ENCODE measurements at regions not wholly inside any gene's neighbourhood (a gene's known extent, or its start where the extent isn't known, plus 50 kb on each side); places are given as distances from the start of the nearest gene placed in this dataset.
"Not testable (repeated sequence)": the region's sequence is repeated elsewhere in the genome, so short reads cannot be mapped to it uniquely, and the experiment has no call there.

- H3K4me1 ChIP-seq (ENCODE audit: insufficient read depth, low read length) = no peaks in the 10 kb centered on the region
- H3K36me3 ChIP-seq (ENCODE audit: insufficient read depth, low read length) = no peaks in the 10 kb centered on the region
- H3K9me3 ChIP-seq (ENCODE audit: low read length) = no peaks in the 10 kb centered on the region
These were observed 1296.6 kb downstream of the EPHA7 start for GRCh38 chr6:92122746-92123145.

GRCh38 chr6:92121228-92121627 is 1298.1 kb downstream of the EPHA7 start:
- Histone ChIP-seq H2AFZ (ENCODE audit: low read depth, low read length) (no peak overlapping the region), H3K9me3 (ENCODE audit: low read length) (no peaks in the 10 kb centered on the region), H3K27me3 (ENCODE audit: insufficient read depth, low read length) (no peaks in the 10 kb centered on the region), H3K4me3 (ENCODE audit: low read length) (no peak overlapping the region), H3K4me1 (ENCODE audit: insufficient read depth, low read length) (no peaks in the 10 kb centered on the region), H3K36me3 (ENCODE audit: insufficient read depth, low read length) (no peaks in the 10 kb centered on the region)

More at GRCh38 chr6:92122746-92123145, 1296.6 kb downstream of the EPHA7 start:
- Histone ChIP-seq H3K4me3 (ENCODE audit: low read length) (no peak overlapping the region), H3K27me3 (ENCODE audit: insufficient read depth, low read length) (no peaks in the 10 kb centered on the region), H2AFZ (ENCODE audit: low read depth, low read length) (no peak overlapping the region)

GRCh38 chr6:92117800-92118199 is 1301.6 kb downstream of the EPHA7 start:
- no peaks in the 10 kb centered on the region for H3K27me3 ChIP-seq (ENCODE audit: insufficient read depth, low read length)
- H3K36me3 ChIP-seq (ENCODE audit: insufficient read depth, low read length) = no peaks in the 10 kb centered on the region
- no peak overlapping the region for H3K4me3 ChIP-seq (ENCODE audit: low read length)
- H3K9me3 ChIP-seq (ENCODE audit: low read length) = no peaks in the 10 kb centered on the region
- H2AFZ ChIP-seq (ENCODE audit: low read depth, low read length) = no peak overlapping the region
- H3K4me1 ChIP-seq (ENCODE audit: insufficient read depth, low read length) = no peaks in the 10 kb centered on the region

GRCh38 chr6:92114797-92115196 is 1304.6 kb downstream of the EPHA7 start:
- H3K36me3 ChIP-seq (ENCODE audit: insufficient read depth, low read length) = no peaks in the 10 kb centered on the region
- no peak overlapping the region for H2AFZ ChIP-seq (ENCODE audit: low read depth, low read length)
- H3K9me3 ChIP-seq (ENCODE audit: low read length) = no peaks in the 10 kb centered on the region
- H3K4me1 ChIP-seq (ENCODE audit: insufficient read depth, low read length) = no peaks in the 10 kb centered on the region
- H3K4me3 ChIP-seq (ENCODE audit: low read length) = no peak overlapping the region
- H3K27me3 ChIP-seq (ENCODE audit: insufficient read depth, low read length) = no peaks in the 10 kb centered on the region

- H3K9me3 ChIP-seq (ENCODE audit: low read length) = no peaks in the 10 kb centered on the region
- no peak overlapping the region for H3K4me3 ChIP-seq (ENCODE audit: low read length)
- H3K27me3 ChIP-seq (ENCODE audit: insufficient read depth, low read length) = no peaks in the 10 kb centered on the region
- H3K4me1 ChIP-seq (ENCODE audit: insufficient read depth, low read length) = no peaks in the 10 kb centered on the region
- no peaks in the 10 kb centered on the region for H3K36me3 ChIP-seq (ENCODE audit: insufficient read depth, low read length)
- no peak overlapping the region for H2AFZ ChIP-seq (ENCODE audit: low read depth, low read length)
These were observed 1305.2 kb downstream of the EPHA7 start for GRCh38 chr6:92114091-92114675.

- Histone ChIP-seq H3K9me3 (ENCODE audit: low read length) (no peaks in the 10 kb centered on the region), H3K4me3 (ENCODE audit: low read length) (no peak overlapping the region), H3K27me3 (ENCODE audit: insufficient read depth, low read length) (no peaks in the 10 kb centered on the region), H3K36me3 (ENCODE audit: insufficient read depth, low read length) (no peaks in the 10 kb centered on the region), H2AFZ (ENCODE audit: low read depth, low read length) (no peak overlapping the region), H3K4me1 (ENCODE audit: insufficient read depth, low read length) (no peaks in the 10 kb centered on the region)
These were observed 1308.0 kb downstream of the EPHA7 start for GRCh38 chr6:92111386-92111785.

- no peaks in the 10 kb centered on the region for H3K27me3 ChIP-seq (ENCODE audit: insufficient read depth, low read length)
- no peaks in the 10 kb centered on the region for H3K9me3 ChIP-seq (ENCODE audit: low read length)
- H3K4me1 ChIP-seq (ENCODE audit: insufficient read depth, low read length) = no peaks in the 10 kb centered on the region
- H3K36me3 ChIP-seq (ENCODE audit: insufficient read depth, low read length) = no peaks in the 10 kb centered on the region
- no peak overlapping the region for H2AFZ ChIP-seq (ENCODE audit: low read depth, low read length)
- no peak overlapping the region for H3K4me3 ChIP-seq (ENCODE audit: low read length)
These were observed 1309.0 kb downstream of the EPHA7 start for GRCh38 chr6:92110403-92110802.

GRCh38 chr6:92109956-92110355 is 1309.4 kb downstream of the EPHA7 start:
- Histone ChIP-seq H3K36me3 (ENCODE audit: insufficient read depth, low read length) (no peaks in the 10 kb centered on the region), H3K4me3 (ENCODE audit: low read length) (no peak overlapping the region), H3K27me3 (ENCODE audit: insufficient read depth, low read length) (no peaks in the 10 kb centered on the region), H2AFZ (ENCODE audit: low read depth, low read length) (no peak overlapping the region), H3K4me1 (ENCODE audit: insufficient read depth, low read length) (no peaks in the 10 kb centered on the region), H3K9me3 (ENCODE audit: low read length) (no peaks in the 10 kb centered on the region)

- no peaks in the 10 kb centered on the region for H3K36me3 ChIP-seq (ENCODE audit: insufficient read depth, low read length)
- no peaks in the 10 kb centered on the region for H3K27me3 ChIP-seq (ENCODE audit: insufficient read depth, low read length)
- no peak overlapping the region for H3K4me3 ChIP-seq (ENCODE audit: low read length)
- H2AFZ ChIP-seq (ENCODE audit: low read depth, low read length) = no peak overlapping the region
- no peaks in the 10 kb centered on the region for H3K9me3 ChIP-seq (ENCODE audit: low read length)
- no peaks in the 10 kb centered on the region for H3K4me1 ChIP-seq (ENCODE audit: insufficient read depth, low read length)
These were observed 1310.1 kb downstream of the EPHA7 start for GRCh38 chr6:92109256-92109655.

GRCh38 chr6:92086750-92087149 is 1332.6 kb downstream of the EPHA7 start:
- no peaks in the 10 kb centered on the region for H3K27me3 ChIP-seq (ENCODE audit: insufficient read depth, low read length)
- H3K9me3 ChIP-seq (ENCODE audit: low read length) = no peaks in the 10 kb centered on the region
- H3K36me3 ChIP-seq (ENCODE audit: insufficient read depth, low read length) = no peaks in the 10 kb centered on the region
- no peak overlapping the region for H3K4me3 ChIP-seq (ENCODE audit: low read length)
- H3K4me1 ChIP-seq (ENCODE audit: insufficient read depth, low read length) = no peaks in the 10 kb centered on the region
- no peak overlapping the region for H2AFZ ChIP-seq (ENCODE audit: low read depth, low read length)

- H3K27me3 ChIP-seq (ENCODE audit: insufficient read depth, low read length); H3K4me1 ChIP-seq (ENCODE audit: insufficient read depth, low read length); H3K9me3 ChIP-seq (ENCODE audit: low read length): not testable (repeated sequence)
These were observed 1335.4 kb downstream of the EPHA7 start for GRCh38 chr6:92083914-92084313.

GRCh38 chr6:92072387-92072786 is 1347.0 kb downstream of the EPHA7 start:
- Histone ChIP-seq H3K9me3 (ENCODE audit: low read length) (no peaks in the 10 kb centered on the region), H3K27me3 (ENCODE audit: insufficient read depth, low read length) (no peaks in the 10 kb centered on the region), H2AFZ (ENCODE audit: low read depth, low read length) (no peak overlapping the region), H3K36me3 (ENCODE audit: insufficient read depth, low read length) (no peaks in the 10 kb centered on the region), H3K4me3 (ENCODE audit: low read length) (no peak overlapping the region), H3K4me1 (ENCODE audit: insufficient read depth, low read length) (no peaks in the 10 kb centered on the region)

More at GRCh38 chr6:92083914-92084313, 1335.4 kb downstream of the EPHA7 start:
- H2AFZ ChIP-seq (ENCODE audit: low read depth, low read length); H3K36me3 ChIP-seq (ENCODE audit: insufficient read depth, low read length); H3K4me3 ChIP-seq (ENCODE audit: low read length): not testable (repeated sequence)

GRCh38 chr6:92069781-92070180 is 1349.6 kb downstream of the EPHA7 start:
- Histone ChIP-seq H3K9me3 (ENCODE audit: low read length) (no peaks in the 10 kb centered on the region), H3K4me3 (ENCODE audit: low read length) (no peak overlapping the region), H3K4me1 (ENCODE audit: insufficient read depth, low read length) (no peaks in the 10 kb centered on the region), H3K27me3 (ENCODE audit: insufficient read depth, low read length) (no peaks in the 10 kb centered on the region), H3K36me3 (ENCODE audit: insufficient read depth, low read length) (no peaks in the 10 kb centered on the region), H2AFZ (ENCODE audit: low read depth, low read length) (no peak overlapping the region)

GRCh38 chr6:92052513-92052912 is 1366.8 kb downstream of the EPHA7 start:
- Histone ChIP-seq H3K9me3 (ENCODE audit: low read length) (no peaks in the 10 kb centered on the region), H3K36me3 (ENCODE audit: insufficient read depth, low read length) (no peaks in the 10 kb centered on the region), H2AFZ (ENCODE audit: low read depth, low read length) (no peak overlapping the region), H3K4me1 (ENCODE audit: insufficient read depth, low read length) (no peaks in the 10 kb centered on the region), H3K27me3 (ENCODE audit: insufficient read depth, low read length) (no peaks in the 10 kb centered on the region), H3K4me3 (ENCODE audit: low read length) (no peak overlapping the region)

Data from neuron (in vitro differentiated cells).